Caco-2 (cell line): ENCODE measurements at regions not wholly inside any gene's neighbourhood (a gene's known extent, or its start where the extent isn't known, plus 50 kb on each side); places are given as distances from the start of the nearest gene placed in this dataset.

Experiments used
- BruUV-seq: library from RNA; stranded (reverse); fragments of 400-500 nt; replicated peaks from 2 replicates; lab custom pipeline; 2021; lab: Mats Ljungman, UMichigan
- CTCF ChIA-PET: fragments of 300-600 bp; sonication (Branson Sonifier 250); formaldehyde crosslinking; loops from one replicate; lab custom pipeline; 2022; ENCODE audit warnings: antibody characterized with exemption; lab: Charles Lee
- POLR2A ChIA-PET: fragments of 300-600 bp; sonication (Branson Sonifier 250); formaldehyde crosslinking; loops from one replicate; lab custom pipeline; 2022; ENCODE audit warnings: antibody characterized with exemption; lab: Charles Lee
- DNase-seq, 2 experiments: peaks; one replicate each; pipeline versions ENCODE4 v3.0.0 to v3.0.0-alpha.2; 2020 to 2022
- H3K27me3 ChIP-seq: replicated peaks from 2 replicates; pipeline ENCODE4 v1.6.0; 2011; ENCODE audit warnings: low read length; ENCODE audit not compliant: control insufficient read depth, insufficient read depth
- H3K36me3 ChIP-seq: 2 replicates; pipeline ENCODE4 v1.5.1; 2011; ENCODE audit warnings: low read length; ENCODE audit not compliant: control insufficient read depth, insufficient read depth
- H3K4me1 ChIP-seq: fragments of 250-450 bp; sonication (Bioruptor Pico); 2 replicates; pipeline ENCODE4 v1.5.1; 2020; ENCODE audit warnings: mild to moderate bottlenecking
- H3K4me3 ChIP-seq: 2 replicates; pipeline ENCODE4 v1.5.1; 2011; ENCODE audit warnings: low read depth, mild to moderate bottlenecking, control low read depth, low read length
- H3K9me3 ChIP-seq: fragments of 250-450 bp; sonication (Bioruptor Pico); 2 replicates; pipeline ENCODE4 v1.5.1; 2020; ENCODE audit warnings: mild to moderate bottlenecking, moderate library complexity
- H3K27ac Mint-ChIP-seq: one replicate; pipeline ENCODE4 v1.8.0; 2022; ENCODE audit warnings: mixed read lengths; ENCODE audit not compliant: unreplicated experiment
- H3K27me3 Mint-ChIP-seq: one replicate; pipeline ENCODE4 v1.8.0; 2022; ENCODE audit warnings: mixed read lengths; ENCODE audit not compliant: insufficient read depth, unreplicated experiment
- H3K36me3 Mint-ChIP-seq: one replicate; pipeline ENCODE4 v1.8.0; 2022; ENCODE audit warnings: mild to moderate bottlenecking, mixed read lengths; ENCODE audit not compliant: insufficient read depth, unreplicated experiment
- H3K4me1 Mint-ChIP-seq: one replicate; pipeline ENCODE4 v1.8.0; 2022; ENCODE audit warnings: low read depth, mixed read lengths; ENCODE audit not compliant: unreplicated experiment
- H3K4me3 Mint-ChIP-seq: one replicate; pipeline ENCODE4 v1.8.0; 2022; ENCODE audit warnings: mild to moderate bottlenecking, moderate library complexity, mixed read lengths; ENCODE audit not compliant: unreplicated experiment
- H3K9me3 Mint-ChIP-seq: one replicate; pipeline ENCODE4 v1.8.0; 2022; ENCODE audit warnings: mixed read lengths; ENCODE audit not compliant: unreplicated experiment
- CTCF ChIP-seq, 2 experiments: fragments of 200-600 bp in 1 of 2; IDR thresholded peaks; 1 replicate in 1 of 2; 2 replicates in 1 of 2; pipeline versions ENCODE4 v1.5.1 to v1.8.0; 2011 to 2022; ENCODE audit warnings: antibody characterized with exemption in 1 of 2, control low read depth in 1 of 2, inconsistent platforms in 1 of 2, low read depth in 1 of 2, low read length in 1 of 2, mild to moderate bottlenecking in 1 of 2, moderate library complexity in 1 of 2; ENCODE audit not compliant: insufficient read depth in 1 of 2, severe bottlenecking in 1 of 2, unreplicated experiment in 1 of 2
- intact Hi-C: fragments of 100-400 bp; cut with micrococcal nuclease; formaldehyde crosslinking; loops from one replicate; pipeline ENCODE4 v1.10.0; 2022; ENCODE audit not compliant: unreplicated experiment

GRCh38 chr2:183229386-183229785, 105.1 kb downstream of the NUP35 start:
- BruUV-seq, result no TSS peak
- POLR2A ChIA-PET, result no interaction called here
- Histone ChIP-seq H3K9me3 (no peaks in the 10 kb centered on the region), H3K27me3 (no peaks in the 10 kb centered on the region), H3K4me3 (no peak overlapping the region), H3K36me3 (no peaks in the 10 kb centered on the region), H3K4me1 (no peaks in the 10 kb centered on the region)
- H3K4me1 Mint-ChIP-seq, result no peaks in the 10 kb centered on the region
- no peaks in the 10 kb centered on the region for H3K9me3 Mint-ChIP-seq
- no peak for DNase-seq
- H3K27me3 Mint-ChIP-seq, result no peaks in the 10 kb centered on the region
- CTCF ChIA-PET, result no interaction called here
- no peak for TF ChIP-seq CTCF (IDR thresholded peaks at IDR 0.05; ENCODE audit: insufficient read depth in 1 of 2, low read depth in 1 of 2, low read length in 1 of 2, severe bottlenecking in 1 of 2, unreplicated experiment in 1 of 2)
- no peak overlapping the region for H3K27ac Mint-ChIP-seq
- no peaks in the 10 kb centered on the region for H3K36me3 Mint-ChIP-seq
- no peak overlapping the region for H3K4me3 Mint-ChIP-seq
- intact Hi-C loops, result no loop called here

- no peak overlapping the region for H3K4me3 ChIP-seq
- POLR2A ChIA-PET, result no interaction called here
- H3K27me3 Mint-ChIP-seq, result no peaks in the 10 kb centered on the region
- no peak for TF ChIP-seq CTCF (IDR thresholded peaks at IDR 0.05; ENCODE audit: insufficient read depth in 1 of 2, low read depth in 1 of 2, low read length in 1 of 2, severe bottlenecking in 1 of 2, unreplicated experiment in 1 of 2)
- BruUV-seq, result no TSS peak
- H3K4me3 Mint-ChIP-seq, result no peak overlapping the region
- H3K9me3 Mint-ChIP-seq, result no peaks in the 10 kb centered on the region
- H3K36me3 ChIP-seq, result no peaks in the 10 kb centered on the region
- CTCF ChIA-PET, result no interaction called here
- H3K9me3 ChIP-seq, result no peaks in the 10 kb centered on the region
- intact Hi-C loops, result no loop called here
- no peaks in the 10 kb centered on the region for H3K4me1 Mint-ChIP-seq
- no peak for DNase-seq
- H3K36me3 Mint-ChIP-seq, result no peaks in the 10 kb centered on the region
- H3K27me3 ChIP-seq, result no peaks in the 10 kb centered on the region
- no peak overlapping the region for H3K27ac Mint-ChIP-seq
- H3K4me1 ChIP-seq, result no peaks in the 10 kb centered on the region
These were observed 108.1 kb downstream of the NUP35 start for GRCh38 chr2:183232161-183232865.

GRCh38 chr2:183242937-183243336, 118.7 kb downstream of the NUP35 start:
- no peaks in the 10 kb centered on the region; the same call in 1 of the 2 replicates for H3K27me3 ChIP-seq
- H3K9me3 Mint-ChIP-seq, result no peaks in the 10 kb centered on the region
- DNase-seq, result no peak
- no peaks in the 10 kb centered on the region for H3K4me1 ChIP-seq
- H3K36me3 Mint-ChIP-seq, result no peaks in the 10 kb centered on the region
- H3K27ac Mint-ChIP-seq, result no peak overlapping the region
- H3K27me3 Mint-ChIP-seq, result no peaks in the 10 kb centered on the region
- TF ChIP-seq CTCF (IDR thresholded peaks at IDR 0.05; ENCODE audit: insufficient read depth in 1 of 2, low read depth in 1 of 2, low read length in 1 of 2, severe bottlenecking in 1 of 2, unreplicated experiment in 1 of 2), result no peak
- intact Hi-C loops, result no loop called here
- BruUV-seq, result no TSS peak
- H3K4me3 Mint-ChIP-seq, result no peak overlapping the region
- POLR2A ChIA-PET, result no interaction called here
- no peaks in the 10 kb centered on the region for H3K36me3 ChIP-seq
- H3K9me3 ChIP-seq, result no peaks in the 10 kb centered on the region
- H3K4me3 ChIP-seq, result no peak overlapping the region
- H3K4me1 Mint-ChIP-seq, result no peaks in the 10 kb centered on the region
- CTCF ChIA-PET, result no interaction called here
